Esophagus (tissue), 2 donors: ENCODE measurements at regions not wholly inside any gene's neighbourhood (a gene's known extent, or its start where the extent isn't known, plus 50 kb on each side); places are given as distances from the start of the nearest gene placed in this dataset.

ENCODE experiments used
- H3K27ac ChIP-seq, 2 donors: one replicate each; pipeline ENCODE4 v1.5.1; 2013; ENCODE audit warnings: low read depth in 2 of 2, mild to moderate bottlenecking in 2 of 2, inconsistent platforms in 1 of 2, low read length in 1 of 2, moderate library complexity in 1 of 2
- H3K27me3 ChIP-seq, 2 donors: one replicate each; pipeline ENCODE4 v1.6.1; 2013; ENCODE audit warnings: low read length in 2 of 2, control low read depth in 1 of 2, mild to moderate bottlenecking in 1 of 2; ENCODE audit not compliant: insufficient read depth in 2 of 2, control insufficient read depth in 1 of 2
- H3K36me3 ChIP-seq, 2 donors: one replicate each; pipeline ENCODE4 v1.6.1; 2013; ENCODE audit warnings: low read length in 1 of 2; ENCODE audit not compliant: control insufficient read depth in 2 of 2, insufficient read depth in 2 of 2
- H3K4me1 ChIP-seq, 2 donors: one replicate each; pipeline ENCODE4 v1.6.1; 2013; ENCODE audit warnings: low read length in 1 of 2; ENCODE audit not compliant: control insufficient read depth in 2 of 2, insufficient read depth in 2 of 2
- H3K4me3 ChIP-seq, 2 donors: one replicate each; pipeline ENCODE4 v1.5.1; 2013; ENCODE audit warnings: low read length in 2 of 2, mild to moderate bottlenecking in 2 of 2, low read depth in 1 of 2, moderate library complexity in 1 of 2
- H3K9me3 ChIP-seq, 2 donors: one replicate each; pipeline ENCODE4 v1.6.1; 2013; ENCODE audit warnings: mild to moderate bottlenecking in 2 of 2, low read depth in 1 of 2, low read length in 1 of 2, moderate library complexity in 1 of 2; ENCODE audit not compliant: control insufficient read depth in 2 of 2, insufficient read depth in 1 of 2
- WGBS, 2 donors: extraction: QIAGEN DNeasy Blood & Tissue Kit; methylation state at CpG; one replicate each; pipeline ENCODE4 v1.1.7; 2013; 5-methylcytosine and 5-hydroxymethylcytosine counted together
- donor health status: healthy with polysubstance abuse.
- donor health status: Bipolar disorder and iron deficiency.

DNA sequence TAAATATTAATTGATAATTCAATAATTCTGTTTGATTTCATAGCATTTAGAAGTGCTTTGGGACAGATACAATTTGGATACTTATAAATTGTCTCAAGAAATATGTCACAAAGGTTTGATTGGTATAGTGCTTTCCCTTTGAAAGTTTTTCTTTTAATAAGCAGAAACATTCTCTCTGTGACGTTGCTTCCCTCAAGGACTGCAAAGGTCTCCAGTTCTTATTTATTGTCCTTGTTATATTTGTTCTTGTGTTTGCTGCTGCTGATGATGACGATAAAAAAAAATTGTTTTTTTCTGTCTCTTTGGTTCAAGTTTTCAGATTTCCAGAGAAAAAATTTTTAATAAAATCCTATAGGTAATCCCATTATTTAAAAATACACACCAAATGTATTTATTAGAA, 176.3 kb upstream of the CLEC14A start:
- no peaks in the 10 kb centered on the region for H3K9me3 ChIP-seq
- no peak overlapping the region for H3K27ac ChIP-seq
- no peak overlapping the region for H3K4me3 ChIP-seq
- H3K36me3 ChIP-seq = no peaks in the 10 kb centered on the region
- WGBS, 2 donors = 80 to 91% methylated on average over 2 of the region's 2 CpGs
- H3K27me3 ChIP-seq = no peaks in the 10 kb centered on the region
- H3K4me1 ChIP-seq = no peaks in the 10 kb centered on the region

DNA sequence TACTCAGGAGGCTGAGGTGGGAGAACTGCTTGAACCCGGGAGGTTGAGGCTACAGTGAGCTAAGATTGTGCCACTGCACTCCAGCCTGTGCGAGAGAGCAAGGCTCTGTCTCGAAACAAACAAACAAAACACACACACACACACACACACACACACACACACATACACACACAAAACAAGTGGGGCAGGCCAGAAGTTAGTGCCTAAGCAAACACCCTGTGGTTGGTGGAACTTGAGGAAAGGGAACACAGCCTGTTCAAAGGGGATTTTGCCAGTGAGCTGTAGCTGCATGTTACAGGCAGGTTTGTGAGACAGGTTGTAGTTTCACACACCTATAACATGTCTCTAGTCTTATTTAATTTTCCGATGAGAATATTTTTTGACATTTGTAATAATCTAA, 175.3 kb upstream of the CLEC14A start:
- Histone ChIP-seq H3K36me3 (no peaks in the 10 kb centered on the region), H3K9me3 (no peaks in the 10 kb centered on the region), H3K27me3 (no peaks in the 10 kb centered on the region), H3K4me1 (no peaks in the 10 kb centered on the region), H3K27ac (no peak overlapping the region), H3K4me3 (no peak overlapping the region)
- 75 to 77% methylated on average over 4 of the region's 4 CpGs for WGBS, 2 donors

DNA sequence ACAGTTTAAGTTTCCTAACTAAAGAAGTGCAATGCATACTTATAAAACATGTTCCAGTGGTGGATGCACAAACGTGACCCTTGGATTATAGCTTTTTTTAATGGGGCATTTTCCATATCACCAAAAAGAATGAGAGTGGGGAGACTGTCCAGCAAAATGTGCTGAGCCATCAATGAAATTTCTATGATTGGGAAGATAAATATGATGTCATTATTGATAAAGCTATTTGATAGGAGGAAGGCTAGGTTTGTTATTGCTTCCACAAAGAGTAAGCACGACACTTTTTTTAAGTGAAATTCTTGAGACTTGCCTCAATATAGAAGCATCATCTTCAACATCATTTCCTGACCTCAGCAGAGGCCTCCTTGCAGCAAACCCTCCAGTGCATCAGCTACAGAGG, 174.6 kb upstream of the CLEC14A start:
- H3K27me3 ChIP-seq = no peaks in the 10 kb centered on the region
- H3K36me3 ChIP-seq = no peaks in the 10 kb centered on the region
- H3K4me3 ChIP-seq = no peak overlapping the region
- 79 to 80% methylated on average over 2 of the region's 2 CpGs for WGBS, 2 donors
- H3K4me1 ChIP-seq = no peaks in the 10 kb centered on the region
- H3K9me3 ChIP-seq = no peaks in the 10 kb centered on the region
- H3K27ac ChIP-seq = no peak overlapping the region

DNA sequence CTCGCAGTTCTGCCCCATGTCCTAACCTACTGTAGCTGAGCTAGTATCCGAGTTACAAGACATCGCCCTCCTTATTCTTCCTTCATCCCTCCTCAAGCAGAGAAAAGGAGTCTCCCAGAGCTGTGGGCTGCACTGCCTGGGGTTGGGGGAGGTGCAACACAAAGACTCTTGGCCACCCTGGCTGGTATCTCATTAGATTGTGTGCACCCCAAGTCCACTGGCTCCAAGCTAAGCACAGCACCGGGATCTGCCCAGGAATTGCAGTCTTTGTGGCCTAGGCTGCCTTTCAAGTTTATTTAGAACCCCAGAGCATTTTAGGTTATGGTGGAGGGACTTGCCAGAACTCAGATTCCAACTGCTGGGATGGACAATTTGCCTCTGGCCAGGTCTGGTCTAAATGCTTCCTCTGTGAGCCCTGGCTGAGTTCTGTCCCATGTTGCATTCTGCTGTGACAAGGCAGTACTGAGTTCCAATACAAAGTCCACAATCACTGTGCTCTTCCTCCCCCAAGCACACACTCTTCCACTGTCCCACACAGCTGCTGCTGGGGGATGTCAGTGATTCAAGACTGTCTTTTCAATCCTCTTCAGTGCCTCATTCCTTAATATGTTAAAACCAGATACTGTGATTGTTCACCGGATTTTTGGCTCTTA, 169.6 kb upstream of the CLEC14A start:
- Histone ChIP-seq H3K27me3 (no peaks in the 10 kb centered on the region), H3K27ac (no peak overlapping the region), H3K9me3 (peaks cover 0 to 6% of the 10 kb centered on the region in 2 donors), H3K4me1 (no peaks in the 10 kb centered on the region), H3K36me3 (no peaks in the 10 kb centered on the region), H3K4me3 (no peak overlapping the region)
- WGBS, 2 donors = 87 to 88% methylated on average over 5 of the region's 5 CpGs

DNA sequence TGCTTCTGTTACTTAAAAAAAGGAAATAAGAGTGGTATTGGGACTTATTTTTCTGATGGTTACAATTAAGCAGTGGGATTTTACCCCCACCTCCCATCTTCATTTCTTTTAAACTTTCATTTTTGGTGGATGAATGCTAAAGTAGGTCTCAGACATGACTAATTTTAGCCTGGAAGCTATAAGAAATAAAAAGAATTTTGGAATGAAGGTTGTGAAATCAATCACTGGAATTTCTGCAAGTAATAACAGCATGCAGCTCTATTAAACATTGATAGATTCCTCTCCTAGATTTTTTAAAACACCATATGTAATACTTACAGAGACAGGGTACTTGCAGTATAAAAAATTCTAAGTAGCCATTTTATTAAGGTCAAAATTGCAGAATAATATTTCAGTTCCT, 164.2 kb upstream of the CLEC14A start:
- no peak overlapping the region for H3K4me3 ChIP-seq
- peaks cover 0 to 2% of the 10 kb centered on the region in 2 donors for H3K9me3 ChIP-seq
- H3K27ac ChIP-seq = no peak overlapping the region
- H3K27me3 ChIP-seq = no peaks in the 10 kb centered on the region
- H3K4me1 ChIP-seq = no peaks in the 10 kb centered on the region
- no peaks in the 10 kb centered on the region for H3K36me3 ChIP-seq

GRCh38 chr14:38419579-38419978, 163.7 kb upstream of the CLEC14A start:
- Histone ChIP-seq H3K9me3 (no peaks in the 10 kb centered on the region), H3K36me3 (no peaks in the 10 kb centered on the region), H3K27me3 (no peaks in the 10 kb centered on the region), H3K27ac (no peak overlapping the region), H3K4me1 (no peaks in the 10 kb centered on the region), H3K4me3 (no peak overlapping the region)
- WGBS, 2 donors = 55 to 60% methylated on average over 5 of the region's 5 CpGs

DNA sequence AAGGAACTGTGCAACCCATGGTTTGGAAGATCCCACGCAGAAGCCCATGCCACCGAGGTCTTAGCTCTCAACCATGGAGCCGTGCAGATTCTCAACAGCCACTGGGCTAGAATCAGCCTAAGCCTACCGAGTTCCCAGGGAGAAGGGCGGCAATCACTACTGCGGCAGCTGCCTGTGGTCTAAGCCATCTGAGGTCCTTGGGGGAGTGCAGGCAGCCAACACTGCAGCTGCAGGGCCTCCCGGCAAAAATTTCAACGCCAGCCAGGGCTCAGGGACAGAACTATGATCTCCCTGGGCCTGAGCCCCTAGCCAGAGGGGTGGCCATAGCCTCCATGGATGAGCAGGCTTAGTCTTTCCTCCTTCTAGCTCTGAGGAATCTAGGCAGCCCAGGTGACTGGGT, 156.8 kb upstream of the CLEC14A start:
- 93 to 94% methylated on average over 8 of the region's 8 CpGs for WGBS, 2 donors
- Histone ChIP-seq H3K4me1 (no peaks in the 10 kb centered on the region), H3K36me3 (no peaks in the 10 kb centered on the region), H3K9me3 (peaks cover 0 to 3% of the 10 kb centered on the region in 2 donors), H3K27ac (no peak overlapping the region), H3K4me3 (no peak overlapping the region), H3K27me3 (no peaks in the 10 kb centered on the region)

DNA sequence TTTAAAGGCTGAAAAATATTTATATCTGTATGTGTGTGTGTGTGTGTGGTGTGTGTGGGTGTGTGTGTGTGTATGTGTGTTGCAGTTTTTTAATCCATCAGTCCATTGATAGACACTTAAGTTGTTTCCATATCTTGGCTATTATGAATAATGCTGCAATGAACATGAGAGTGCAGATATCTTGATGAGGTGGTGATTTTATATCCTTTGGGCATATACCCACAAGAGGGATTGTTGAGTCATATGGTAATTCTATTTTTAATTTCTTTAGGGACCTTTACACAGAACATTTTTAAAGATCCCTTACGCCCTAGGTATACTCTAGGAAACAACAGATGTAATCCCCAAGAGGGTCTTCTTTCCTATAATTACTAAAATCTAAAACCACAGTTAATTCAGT, 154.5 kb upstream of the CLEC14A start:
- Histone ChIP-seq H3K9me3 (peaks cover 0 to 3% of the 10 kb centered on the region in 2 donors), H3K27me3 (no peaks in the 10 kb centered on the region), H3K4me3 (no peak overlapping the region), H3K27ac (no peak overlapping the region), H3K4me1 (no peaks in the 10 kb centered on the region), H3K36me3 (no peaks in the 10 kb centered on the region)
- 78 to 85% methylated on average over 1 of the region's 1 CpG for WGBS, 2 donors

- Histone ChIP-seq H3K27ac (no peak overlapping the region), H3K36me3 (no peaks in the 10 kb centered on the region), H3K4me1 (no peaks in the 10 kb centered on the region), H3K4me3 (no peak overlapping the region), H3K27me3 (no peaks in the 10 kb centered on the region), H3K9me3 (peaks cover 0 to 3% of the 10 kb centered on the region in 2 donors)
- 49 to 63% methylated on average over 2 of the region's 2 CpGs for WGBS, 2 donors
Observed at GRCh38 chr14:38409071-38409705, 153.3 kb upstream of the CLEC14A start.
